ENCODE measurements at regions not wholly inside any gene's neighbourhood (a gene's known extent, or its start where the extent isn't known, plus 50 kb on each side); places are given as distances from the start of the nearest gene placed in this dataset.
"Not testable (repeated sequence)": the region's sequence is repeated elsewhere in the genome, so short reads cannot be mapped to it uniquely, and the experiment has no call there.

GRCh38 chr5:96529559-96529958, 96.5 kb upstream of the PCSK1 start:
- no peak for ATAC-seq

GRCh38 chr5:96530901-96531300, 97.9 kb upstream of the PCSK1 start:
- ATAC-seq = no peak

GRCh38 chr5:96533371-96533770, 100.3 kb upstream of the PCSK1 start:
- ATAC-seq = no peak

GRCh38 chr5:96537386-96537785, 104.3 kb upstream of the PCSK1 start:
- no peak for ATAC-seq

GRCh38 chr5:96538808-96539250, 105.8 kb upstream of the PCSK1 start:
- no peak for ATAC-seq

- peak; percentile 69 for ATAC-seq
Measured at GRCh38 chr5:96546120-96546519, 113.1 kb upstream of the PCSK1 start.

GRCh38 chr5:96547486-96547885, 114.4 kb upstream of the PCSK1 start:
- ATAC-seq = no peak

- no peak for ATAC-seq
Measured at GRCh38 chr5:96548905-96549304, 113.3 kb upstream of the CAST start.

- ATAC-seq = not testable (repeated sequence)
Measured at GRCh38 chr5:96560857-96561256, 101.3 kb upstream of the CAST start.

- ATAC-seq = no peak
Measured at GRCh38 chr5:96562614-96563013, 99.6 kb upstream of the CAST start.

- no peak for ATAC-seq
Measured at GRCh38 chr5:96563816-96564215, 98.4 kb upstream of the CAST start.

- no peak for ATAC-seq
Measured at GRCh38 chr5:96565582-96566265, 96.5 kb upstream of the CAST start.

- ATAC-seq = no peak
Measured at GRCh38 chr5:96566833-96567587, 95.2 kb upstream of the CAST start.

GRCh38 chr5:96569332-96569731, 92.8 kb upstream of the CAST start:
- no peak for ATAC-seq

GRCh38 chr5:96569770-96570169, 92.4 kb upstream of the CAST start:
- ATAC-seq = no peak

GRCh38 chr5:96572864-96573512, 89.2 kb upstream of the CAST start:
- ATAC-seq = no peak

GRCh38 chr5:96573513-96573894, 88.7 kb upstream of the CAST start:
- ATAC-seq = no peak

GRCh38 chr5:96576876-96577275, 85.3 kb upstream of the CAST start:
- no peak for ATAC-seq

- ATAC-seq = no peak
Measured at GRCh38 chr5:96577909-96578308, 84.3 kb upstream of the CAST start.

GRCh38 chr5:96579711-96580110, 82.5 kb upstream of the CAST start:
- no peak for ATAC-seq

GRCh38 chr5:96582343-96582742, 79.8 kb upstream of the CAST start:
- ATAC-seq = no peak

- ATAC-seq = no peak
Measured at GRCh38 chr5:96584712-96585111, 77.5 kb upstream of the CAST start.

- no peak for ATAC-seq
Measured at GRCh38 chr5:96588539-96588938, 73.6 kb upstream of the CAST start.

- no peak for ATAC-seq
Measured at GRCh38 chr5:96590796-96591195, 71.4 kb upstream of the CAST start.

All from esophagus mucosa (tissue), 1 donor.